BLaER1 (cell line): ENCODE measurements at regions not wholly inside any gene's neighbourhood (a gene's known extent, or its start where the extent isn't known, plus 50 kb on each side); places are given as distances from the start of the nearest gene placed in this dataset.

Experiments used
- H3K27ac ChIP-seq: shearing (Covaris generic); formaldehyde crosslinking; 2 replicates; pipeline ENCODE4 v1.8.1; 2022
- H3K27me3 ChIP-seq: shearing (Covaris generic); formaldehyde crosslinking; 2 replicates; pipeline ENCODE4 v1.8.1; 2022
- H3K36me3 ChIP-seq: shearing (Covaris generic); formaldehyde crosslinking; 2 replicates; pipeline ENCODE4 v1.8.1; 2022
- H3K4me1 ChIP-seq: shearing (Covaris generic); formaldehyde crosslinking; 2 replicates; pipeline ENCODE4 v1.8.1; 2022
- H3K4me2 ChIP-seq: shearing (Covaris generic); formaldehyde crosslinking; 2 replicates; pipeline ENCODE4 v1.8.1; 2022
- H3K4me3 ChIP-seq: shearing (Covaris generic); formaldehyde crosslinking; 2 replicates; pipeline ENCODE4 v1.8.1; 2022
- H3K9ac ChIP-seq: shearing (Covaris generic); formaldehyde crosslinking; 2 replicates; pipeline ENCODE4 v1.8.1; 2022
- H3K9me3 ChIP-seq: shearing (Covaris generic); formaldehyde crosslinking; 2 replicates; pipeline ENCODE4 v1.8.1; 2022
- H4K20me1 ChIP-seq: shearing (Covaris generic); formaldehyde crosslinking; 2 replicates; pipeline ENCODE4 v1.8.1; 2022
- Cebpa-rat ChIP-seq: shearing (Covaris generic); IDR thresholded peaks from 2 replicates; pipeline ENCODE4 v1.8.1; 2022

GRCh38 chr1:232186931-232187330 is 443.0 kb downstream of the SIPA1L2 start:
- H3K36me3 ChIP-seq: no peaks in the 10 kb centered on the region
- no peaks in the 10 kb centered on the region for H3K9me3 ChIP-seq
- H3K4me2 ChIP-seq: no peak overlapping the region
- H3K27ac ChIP-seq: no peak overlapping the region
- TF ChIP-seq Cebpa-rat: no peak
- no peaks in the 10 kb centered on the region for H3K4me1 ChIP-seq
- no peaks in the 10 kb centered on the region for H3K27me3 ChIP-seq
- H4K20me1 ChIP-seq: no peaks in the 10 kb centered on the region
- H3K4me3 ChIP-seq: no peak overlapping the region
- no peak overlapping the region for H3K9ac ChIP-seq

GRCh38 chr1:232184561-232185530 is 445.1 kb downstream of the SIPA1L2 start:
- Histone ChIP-seq H3K36me3 (no peaks in the 10 kb centered on the region), H4K20me1 (no peaks in the 10 kb centered on the region), H3K4me1 (no peaks in the 10 kb centered on the region), H3K27me3 (no peaks in the 10 kb centered on the region), H3K9ac (no peak overlapping the region), H3K4me2 (no peak overlapping the region), H3K27ac (no peak overlapping the region), H3K9me3 (no peaks in the 10 kb centered on the region), H3K4me3 (no peak overlapping the region)
- no peak for TF ChIP-seq Cebpa-rat

GRCh38 chr1:232183802-232184201 is 446.1 kb downstream of the SIPA1L2 start:
- no peak overlapping the region for H3K4me2 ChIP-seq
- H3K4me1 ChIP-seq: no peaks in the 10 kb centered on the region
- H3K27me3 ChIP-seq: no peaks in the 10 kb centered on the region
- no peak overlapping the region for H3K9ac ChIP-seq
- no peaks in the 10 kb centered on the region for H3K36me3 ChIP-seq
- no peak overlapping the region for H3K27ac ChIP-seq
- H3K4me3 ChIP-seq: no peak overlapping the region
- no peak for TF ChIP-seq Cebpa-rat
- no peaks in the 10 kb centered on the region for H3K9me3 ChIP-seq
- H4K20me1 ChIP-seq: no peaks in the 10 kb centered on the region

- no peaks in the 10 kb centered on the region for H3K27me3 ChIP-seq
- no peaks in the 10 kb centered on the region for H3K36me3 ChIP-seq
- H3K27ac ChIP-seq: no peak overlapping the region
- no peaks in the 10 kb centered on the region for H3K9me3 ChIP-seq
- no peak for TF ChIP-seq Cebpa-rat
- no peak overlapping the region for H3K4me2 ChIP-seq
- no peaks in the 10 kb centered on the region for H3K4me1 ChIP-seq
- no peak overlapping the region for H3K4me3 ChIP-seq
- H4K20me1 ChIP-seq: no peaks in the 10 kb centered on the region
- H3K9ac ChIP-seq: no peak overlapping the region
These were observed 446.6 kb downstream of the SIPA1L2 start for GRCh38 chr1:232183266-232183800.

- no peak for TF ChIP-seq Cebpa-rat
- H4K20me1 ChIP-seq: no peaks in the 10 kb centered on the region
These were observed 447.7 kb downstream of the SIPA1L2 start for GRCh38 chr1:232182236-232182635.

GRCh38 chr1:232180779-232181136 is 449.2 kb downstream of the SIPA1L2 start:
- Histone ChIP-seq H4K20me1 (no peaks in the 10 kb centered on the region), H3K9me3 (no peaks in the 10 kb centered on the region), H3K4me3 (no peak overlapping the region), H3K27me3 (no peaks in the 10 kb centered on the region), H3K9ac (no peak overlapping the region), H3K4me2 (no peak overlapping the region), H3K27ac (no peak overlapping the region), H3K4me1 (no peaks in the 10 kb centered on the region), H3K36me3 (no peaks in the 10 kb centered on the region)
- TF ChIP-seq Cebpa-rat: no peak

More at GRCh38 chr1:232182236-232182635, 447.7 kb downstream of the SIPA1L2 start:
- Histone ChIP-seq H3K9ac (no peak overlapping the region), H3K36me3 (no peaks in the 10 kb centered on the region), H3K27me3 (no peaks in the 10 kb centered on the region), H3K4me1 (no peaks in the 10 kb centered on the region), H3K4me3 (no peak overlapping the region), H3K27ac (no peak overlapping the region), H3K9me3 (no peaks in the 10 kb centered on the region), H3K4me2 (no peak overlapping the region)

GRCh38 chr1:232179896-232180778 is 449.8 kb downstream of the SIPA1L2 start:
- H3K4me1 ChIP-seq: no peaks in the 10 kb centered on the region
- no peaks in the 10 kb centered on the region for H4K20me1 ChIP-seq
- H3K27me3 ChIP-seq: no peaks in the 10 kb centered on the region
- no peak overlapping the region for H3K9ac ChIP-seq
- H3K36me3 ChIP-seq: no peaks in the 10 kb centered on the region
- H3K4me3 ChIP-seq: no peak overlapping the region
- H3K27ac ChIP-seq: no peak overlapping the region
- no peaks in the 10 kb centered on the region for H3K9me3 ChIP-seq
- no peak for TF ChIP-seq Cebpa-rat
- H3K4me2 ChIP-seq: no peak overlapping the region

- H3K27me3 ChIP-seq: no peaks in the 10 kb centered on the region
- no peak for TF ChIP-seq Cebpa-rat
- H4K20me1 ChIP-seq: no peaks in the 10 kb centered on the region
- no peak overlapping the region for H3K4me2 ChIP-seq
- H3K36me3 ChIP-seq: no peaks in the 10 kb centered on the region
- H3K4me1 ChIP-seq: no peaks in the 10 kb centered on the region
- H3K27ac ChIP-seq: no peak overlapping the region
- no peak overlapping the region for H3K4me3 ChIP-seq
- no peak overlapping the region for H3K9ac ChIP-seq
- H3K9me3 ChIP-seq: no peaks in the 10 kb centered on the region
These were observed 451.7 kb downstream of the SIPA1L2 start for GRCh38 chr1:232178191-232178590.

- H3K9ac ChIP-seq: no peak overlapping the region
- H3K4me2 ChIP-seq: no peak overlapping the region
- H3K36me3 ChIP-seq: no peaks in the 10 kb centered on the region
- H3K4me1 ChIP-seq: peaks cover 5% of the 10 kb centered on the region
- TF ChIP-seq Cebpa-rat: no peak
- no peak overlapping the region for H3K27ac ChIP-seq
- no peaks in the 10 kb centered on the region for H4K20me1 ChIP-seq
- no peaks in the 10 kb centered on the region for H3K27me3 ChIP-seq
- H3K4me3 ChIP-seq: no peak overlapping the region
- no peaks in the 10 kb centered on the region for H3K9me3 ChIP-seq
These were observed 452.5 kb downstream of the SIPA1L2 start for GRCh38 chr1:232177438-232177837.
